ENCODE measurements at regions not wholly inside any gene's neighbourhood (a gene's known extent, or its start where the extent isn't known, plus 50 kb on each side); places are given as distances from the start of the nearest gene placed in this dataset.

- Histone ChIP-seq H3K36me3 (ENCODE audit: control insufficient read depth in 4 of 4, insufficient read depth in 3 of 4, low read depth in 1 of 4, low read length in 3 of 4) (no peaks in the 10 kb centered on the region), H3K4me3 (ENCODE audit: low read depth in 1 of 3, low read length in 3 of 3) (no peak overlapping the region), H3K4me1 (ENCODE audit: control insufficient read depth in 4 of 4, insufficient read depth in 4 of 4, low read length in 3 of 4) (no peaks in the 10 kb centered on the region), H3K9ac (ENCODE audit: low read depth in 1 of 2, low read length in 2 of 2) (no peak overlapping the region), H3K9me3 (ENCODE audit: control insufficient read depth in 4 of 4, low read length in 3 of 4) (no peaks in the 10 kb centered on the region), H3K27ac (ENCODE audit: low read depth in 1 of 2, low read length in 2 of 2) (no peak overlapping the region), H3K27me3 (ENCODE audit: control insufficient read depth in 4 of 4, insufficient read depth in 4 of 4, low read length in 3 of 4) (no peaks in the 10 kb centered on the region)
- TF ChIP-seq EGR1 (IDR thresholded peaks at IDR 0.05; ENCODE audit: low read depth in 2 of 2) (no peak), RXRA (IDR thresholded peaks at IDR 0.05) (no peak), MAX (IDR thresholded peaks at IDR 0.05) (no peak), GABPA (IDR thresholded peaks at IDR 0.05 in 1 of 2, conservative IDR thresholded peaks at IDR 0.05 in 1 of 2) (no peak), RAD21 (IDR thresholded peaks at IDR 0.05) (no peak), HNF4A (conservative IDR thresholded peaks at IDR 0.05) (no peak), ZBTB33 (IDR thresholded peaks at IDR 0.05) (no peak), ATF3 (IDR thresholded peaks at IDR 0.05) (no peak), FOXA2 (IDR thresholded peaks at IDR 0.05) (no peak), REST (IDR thresholded peaks at IDR 0.05) (no peak), TAF1 (conservative IDR thresholded peaks at IDR 0.05) (no peak), YY1 (IDR thresholded peaks at IDR 0.05) (no peak)
- no peak for DNase-seq (ENCODE audit: low spot score)
- 89% methylated on average over 1 of the region's 1 CpG for WGBS
Observed at GRCh38 chr11:87394924-87395323, 357.2 kb downstream of the TMEM135 start.

GRCh38 chr11:87392665-87393064 is 354.9 kb downstream of the TMEM135 start:
- Histone ChIP-seq H3K4me1 (ENCODE audit: control insufficient read depth in 4 of 4, insufficient read depth in 4 of 4, low read length in 3 of 4) (no peaks in the 10 kb centered on the region), H3K9me3 (ENCODE audit: control insufficient read depth in 4 of 4, low read length in 3 of 4) (no peaks in the 10 kb centered on the region), H3K36me3 (ENCODE audit: control insufficient read depth in 4 of 4, insufficient read depth in 3 of 4, low read depth in 1 of 4, low read length in 3 of 4) (no peaks in the 10 kb centered on the region), H3K27me3 (ENCODE audit: control insufficient read depth in 4 of 4, insufficient read depth in 4 of 4, low read length in 3 of 4) (no peaks in the 10 kb centered on the region), H3K9ac (ENCODE audit: low read depth in 1 of 2, low read length in 2 of 2) (no peak overlapping the region), H3K27ac (ENCODE audit: low read depth in 1 of 2, low read length in 2 of 2) (no peak overlapping the region), H3K4me3 (ENCODE audit: low read depth in 1 of 3, low read length in 3 of 3) (no peak overlapping the region)
- TF ChIP-seq FOXA2 (IDR thresholded peaks at IDR 0.05) (no peak), NR2F2 (IDR thresholded peaks at IDR 0.05) (no peak), HNF4G (IDR thresholded peaks at IDR 0.05) (no peak), ZBTB33 (IDR thresholded peaks at IDR 0.05) (no peak), SP1 (IDR thresholded peaks at IDR 0.05) (no peak), RAD21 (IDR thresholded peaks at IDR 0.05) (no peak), TAF1 (conservative IDR thresholded peaks at IDR 0.05) (no peak), CTCF (IDR thresholded peaks at IDR 0.05; ENCODE audit: low read depth, low read length, missing input control) (no peak), YY1 (IDR thresholded peaks at IDR 0.05) (no peak), REST (IDR thresholded peaks at IDR 0.05) (no peak), ATF3 (IDR thresholded peaks at IDR 0.05) (no peak), RXRA (IDR thresholded peaks at IDR 0.05) (no peak)
- DNase-seq (ENCODE audit: low spot score): no peak

Measured in liver (tissue), 8 donors.